GM12891 (cell line): ENCODE measurements at regions not wholly inside any gene's neighbourhood (a gene's known extent, or its start where the extent isn't known, plus 50 kb on each side); places are given as distances from the start of the nearest gene placed in this dataset.
A peak's percentile ranks its signal among the peaks of the same experiment; 100 is the strongest.

ENCODE experiments used
- PAX5 ChIP-seq: IDR thresholded peaks from 2 replicates; pipeline ENCODE4 v1.6.1; 2011; ENCODE audit warnings: low read length, moderate library complexity, mild to moderate bottlenecking; ENCODE audit not compliant: insufficient read depth, severe bottlenecking
- POLR2A ChIP-seq: IDR thresholded peaks from 2 replicates; pipeline ENCODE4 v1.6.1; 2011; ENCODE audit warnings: low read depth, low read length, control low read depth
- POLR2AphosphoS5 ChIP-seq: IDR thresholded peaks from 2 replicates; pipeline ENCODE4 v1.6.1; 2011; ENCODE audit warnings: low read depth, low read length, control low read depth
- POU2F2 ChIP-seq: IDR thresholded peaks from 2 replicates; pipeline ENCODE4 v1.6.1; 2011; ENCODE audit warnings: low read depth, mild to moderate bottlenecking, control low read depth, low read length, moderate library complexity
- SPI1 ChIP-seq: IDR thresholded peaks from 2 replicates; pipeline ENCODE4 v1.6.1; 2011; ENCODE audit warnings: low read depth, low read length, control low read depth
- TAF1 ChIP-seq: IDR thresholded peaks from 2 replicates; pipeline ENCODE4 v1.6.1; 2011; ENCODE audit warnings: low read depth, low read length, control low read depth

GRCh38 chr15:67945951-67946700 lies 106.3 kb upstream of the RNU6-1 start:
- TF ChIP-seq POLR2AphosphoS5 (no peak), TAF1 (no peak), POU2F2 (peak; percentile 80; the same call in 1 of the 2 replicates), POLR2A (no peak), SPI1 (no peak), PAX5 (no peak)
